HS-5 (cell line): ENCODE measurements at regions not wholly inside any gene's neighbourhood (a gene's known extent, or its start where the extent isn't known, plus 50 kb on each side); places are given as distances from the start of the nearest gene placed in this dataset.
"Not testable (repeated sequence)": the region's sequence is repeated elsewhere in the genome, so short reads cannot be mapped to it uniquely, and the experiment has no call there.

Source experiments
- DNase-seq: peaks from one replicate; pipeline ENCODE4 v3.0.0-alpha.2; 2012; ENCODE audit warnings: low read depth

GRCh38 chr10:32141018-32141807 is 85.0 kb upstream of the KIF5B start:
- no peak for DNase-seq

DNA sequence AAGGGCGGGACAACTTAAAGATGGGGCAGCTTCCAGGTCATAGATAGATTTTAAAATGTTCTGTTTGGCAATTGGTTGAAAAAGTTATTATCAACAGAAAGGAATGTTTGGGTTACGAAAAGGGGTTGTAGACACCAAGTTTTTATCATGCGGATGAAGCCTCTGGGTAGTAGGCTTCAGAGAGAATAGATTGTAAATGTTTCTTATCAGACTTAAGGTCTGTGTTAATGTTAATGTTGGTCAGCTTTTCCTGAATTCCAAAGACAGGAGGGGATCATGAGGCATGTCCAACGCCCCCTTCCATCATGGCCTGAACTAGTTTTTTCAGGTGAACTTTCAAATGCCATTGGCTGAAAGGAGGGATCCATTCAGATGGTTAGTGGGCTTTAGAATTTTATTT is 84.2 kb upstream of the KIF5B start:
- DNase-seq, result no peak

DNA sequence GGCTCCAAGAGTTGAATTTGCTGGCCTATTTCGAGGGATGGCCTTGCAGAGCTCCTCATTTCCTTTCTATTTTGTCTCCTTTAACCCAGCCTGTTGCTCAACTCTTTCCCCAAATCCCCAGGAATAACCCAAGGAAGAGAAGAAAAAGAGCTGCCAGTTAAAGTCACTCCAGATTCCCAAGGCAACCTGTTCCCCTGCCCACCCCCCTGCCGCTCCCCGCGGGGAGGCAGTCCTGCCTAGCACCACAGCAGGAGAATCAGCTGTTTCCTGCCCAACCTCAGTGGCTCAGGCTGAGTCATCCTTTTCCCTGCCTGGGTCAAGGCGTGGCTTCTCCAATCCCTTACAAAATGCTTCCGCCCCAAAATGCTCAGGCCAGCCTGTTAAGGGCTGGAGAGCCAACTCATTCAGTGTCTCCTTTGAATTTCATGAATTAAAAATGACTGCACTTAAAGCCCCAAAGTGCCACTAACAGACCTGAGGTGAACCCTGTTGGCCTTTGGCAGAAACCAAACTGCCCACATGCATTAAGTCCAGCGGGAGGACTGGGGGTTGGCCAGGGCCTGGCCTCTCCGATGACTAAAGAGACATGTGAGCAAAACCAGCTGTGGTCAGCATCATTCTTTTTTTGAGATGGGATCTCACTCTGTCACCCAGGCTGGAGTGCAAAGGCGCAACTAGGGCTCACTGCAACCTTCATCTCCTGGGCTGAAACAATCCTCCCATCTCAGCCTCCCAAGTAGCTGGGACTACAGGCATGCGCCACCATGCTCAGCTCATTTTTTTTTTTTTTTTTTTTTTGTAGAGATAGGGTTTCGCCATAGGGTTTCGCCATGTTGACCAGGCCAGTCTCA is 83.2 kb upstream of the KIF5B start:
- peak; percentile 67 for DNase-seq

- not testable (repeated sequence) for DNase-seq
Observed at GRCh38 chr10:32136927-32137326, 80.7 kb upstream of the KIF5B start.

GRCh38 chr10:32135796-32136195 is 79.6 kb upstream of the KIF5B start:
- not testable (repeated sequence) for DNase-seq

GRCh38 chr10:32132357-32132946 is 76.2 kb upstream of the KIF5B start:
- DNase-seq, result no peak

DNA sequence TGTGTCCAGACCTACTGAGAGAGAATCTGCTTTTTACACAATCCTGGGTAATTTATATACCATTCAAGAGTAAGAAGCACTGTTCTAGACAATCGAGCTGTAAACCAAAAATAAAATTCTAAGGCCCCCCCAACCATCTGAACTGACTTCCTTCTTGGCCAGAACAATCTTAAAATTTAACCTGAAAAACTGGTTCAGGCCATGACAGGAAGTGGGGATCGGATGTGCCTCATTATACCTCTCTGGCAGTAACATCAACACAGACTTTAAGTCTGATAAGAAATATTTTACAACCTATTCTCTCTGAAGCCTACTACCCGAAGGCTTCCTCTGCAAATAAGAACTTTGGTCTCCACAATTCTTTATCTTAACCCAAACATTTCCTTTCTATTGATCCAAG is 75.2 kb upstream of the KIF5B start:
- DNase-seq, result no peak

DNA sequence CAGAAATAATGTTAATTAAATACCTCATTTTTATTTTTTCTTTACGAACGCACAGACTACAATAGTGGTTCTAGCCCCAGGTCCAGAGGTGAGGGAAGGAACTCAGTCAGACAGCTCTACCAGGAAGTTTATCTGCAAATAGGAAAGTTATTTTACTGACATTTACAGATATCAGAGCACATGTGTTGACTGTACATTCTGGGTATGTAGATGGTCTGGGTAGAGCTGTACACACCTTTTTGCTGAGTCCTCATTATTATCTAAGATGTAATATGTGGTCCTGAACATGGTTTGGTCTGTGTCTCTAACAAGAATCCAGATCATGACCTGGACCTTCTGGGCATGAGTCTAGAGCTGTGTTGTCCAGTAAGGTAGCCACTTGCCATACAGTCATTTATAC is 74.6 kb upstream of the KIF5B start:
- DNase-seq, result no peak

- no peak for DNase-seq
Observed at GRCh38 chr10:32125023-32125422, 68.8 kb upstream of the KIF5B start.

- no peak for DNase-seq
Observed at GRCh38 chr10:32123021-32123420, 66.8 kb upstream of the KIF5B start.

DNA sequence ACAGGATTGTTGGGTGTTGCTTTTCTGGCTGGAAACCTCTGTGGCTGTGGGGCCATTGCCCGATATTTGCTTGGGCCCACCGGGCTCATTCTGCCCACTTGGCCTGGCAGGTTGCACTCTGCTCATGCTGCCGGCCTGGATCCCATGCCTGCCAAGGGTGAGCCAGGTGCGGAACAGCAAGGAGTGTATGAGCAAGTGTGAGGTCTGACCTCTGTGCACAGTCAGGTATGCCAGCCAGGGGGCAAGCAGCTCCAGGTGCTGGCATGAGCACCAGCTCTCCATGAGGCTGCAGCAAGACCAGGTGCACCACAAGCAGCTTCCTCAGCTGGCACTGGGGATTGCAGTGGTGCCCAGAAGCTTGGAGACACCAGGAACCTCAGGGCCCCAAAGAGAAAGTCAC is 65.4 kb upstream of the KIF5B start:
- no peak for DNase-seq

- no peak for DNase-seq
Observed at GRCh38 chr10:32120147-32120546, 63.9 kb upstream of the KIF5B start.

DNA sequence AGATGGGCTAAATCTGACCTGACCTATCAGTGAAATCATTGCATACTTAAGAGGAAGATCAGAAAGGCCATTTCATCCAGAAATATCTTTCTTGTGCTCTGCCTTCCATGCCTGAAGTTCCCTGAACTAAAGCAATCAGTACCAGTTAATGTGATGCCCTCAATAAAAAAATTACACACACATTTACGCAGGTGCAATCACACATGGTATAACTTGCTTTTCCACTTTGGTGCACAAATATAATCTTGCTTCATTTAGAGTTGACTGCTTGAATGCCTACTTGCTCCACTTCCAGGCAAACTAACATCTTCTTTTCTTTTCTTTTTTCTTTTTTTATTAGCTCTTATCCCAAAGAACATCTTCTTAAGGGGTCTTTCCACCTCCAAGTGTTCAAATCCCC is 58.3 kb upstream of the KIF5B start:
- DNase-seq, result no peak

DNA sequence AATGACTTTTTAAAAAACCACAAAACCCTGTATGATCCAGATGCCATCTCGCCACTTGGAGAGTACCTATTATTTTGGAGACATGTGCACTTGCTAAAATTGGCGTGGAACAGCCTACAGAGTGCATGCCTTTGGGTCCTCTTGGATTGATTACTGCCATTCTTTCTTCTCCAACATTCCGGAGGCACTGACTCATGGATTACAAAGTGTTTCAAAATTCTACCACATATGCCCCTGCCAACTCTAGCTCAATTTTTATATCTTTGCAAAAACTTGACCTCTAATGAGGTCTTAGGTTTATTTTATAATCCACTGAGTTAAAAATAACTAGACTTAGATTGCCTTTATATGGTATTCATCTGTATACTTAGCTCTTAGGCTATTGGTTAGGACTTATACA is 55.8 kb upstream of the KIF5B start:
- peak; percentile 49 for DNase-seq

DNA sequence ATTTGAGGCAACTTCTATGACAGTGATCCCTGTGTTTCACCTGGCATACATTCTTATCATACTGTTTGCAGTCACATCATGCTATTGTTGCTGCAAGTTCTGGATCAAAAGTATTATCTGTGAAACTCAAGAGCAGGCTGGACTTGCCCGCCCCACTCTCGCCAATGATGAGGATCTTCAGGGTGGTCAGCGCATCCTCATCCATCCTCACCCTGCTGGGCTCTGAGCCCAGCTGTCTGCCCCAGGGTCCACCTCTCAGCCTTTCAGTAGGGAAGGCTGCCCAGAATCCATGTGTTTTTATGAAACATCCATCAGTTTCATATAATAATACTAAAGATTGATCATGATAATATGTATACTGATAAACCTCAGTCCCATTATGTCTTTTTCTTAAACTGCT is 55.4 kb upstream of the KIF5B start:
- DNase-seq, result no peak

DNA sequence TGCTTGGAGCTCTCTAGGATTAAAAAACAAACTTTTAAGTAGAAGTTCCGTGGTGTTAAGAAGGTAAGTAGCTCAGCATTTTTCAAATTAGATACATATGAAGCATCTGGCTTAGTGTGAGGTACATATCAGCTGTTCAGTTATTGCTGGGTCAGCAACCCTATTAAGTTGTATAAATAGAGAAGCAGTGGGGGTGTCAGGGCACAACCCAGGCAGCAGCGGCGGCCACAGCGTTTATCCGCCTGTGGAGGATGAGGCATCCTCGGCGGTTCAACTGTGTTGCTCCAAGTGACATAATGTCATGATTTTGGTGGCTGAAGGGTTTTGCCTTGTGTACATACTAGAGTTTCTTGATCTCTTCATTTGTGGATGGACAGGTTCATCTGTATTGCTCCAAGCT is 54.6 kb upstream of the KIF5B start:
- DNase-seq, result no peak

- DNase-seq, result no peak
Observed at GRCh38 chr10:32109603-32110002, 53.4 kb upstream of the KIF5B start.
